DMS53 treated with DMSO at 0.1 percent for 48 hours (cell line): ENCODE measurements at regions not wholly inside any gene's neighbourhood (a gene's known extent, or its start where the extent isn't known, plus 50 kb on each side); places are given as distances from the start of the nearest gene placed in this dataset.

ENCODE experiments used
- DNase-seq: peaks from one replicate; lab custom pipeline; 2025; ENCODE audit not compliant: unreplicated experiment; lab: John Stamatoyannopoulos, UW

DNA sequence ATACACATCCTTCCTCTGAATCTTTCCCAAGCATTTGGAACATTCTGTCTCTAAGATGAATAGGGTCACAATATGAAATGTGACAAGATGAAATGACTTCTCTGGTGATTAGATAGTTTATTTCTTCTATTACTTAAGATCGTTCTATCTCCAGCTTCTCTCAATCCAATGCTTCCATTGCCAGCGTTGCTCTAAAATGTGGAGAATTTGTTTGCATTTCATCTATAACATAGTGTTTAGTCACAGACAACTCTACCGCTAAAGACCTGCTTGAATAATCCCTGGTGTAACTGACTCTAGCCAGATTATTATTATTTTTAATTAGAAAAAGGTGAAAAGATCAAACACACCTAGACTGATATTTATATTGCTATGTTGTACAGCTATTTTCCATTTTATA, 184.7 kb upstream of the PRICKLE1 start:
- no peak for DNase-seq

DNA sequence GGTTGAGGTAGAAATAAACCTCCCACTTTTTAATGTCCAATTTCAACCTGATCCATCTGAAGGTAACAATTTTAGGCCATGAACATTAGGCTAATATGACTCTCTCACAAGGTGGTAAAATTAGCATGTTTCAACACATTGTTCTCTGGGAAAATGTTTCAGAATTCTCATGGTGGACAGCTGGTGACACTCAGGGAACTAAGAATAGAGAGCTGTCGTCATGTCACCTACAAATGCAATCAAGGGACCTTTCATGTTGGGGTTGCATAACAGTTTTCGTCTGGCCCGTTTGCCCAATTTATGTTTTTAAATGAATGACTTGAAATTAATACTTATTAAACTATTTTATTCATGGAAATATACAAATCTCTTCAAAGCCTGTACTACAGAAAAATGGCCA, 180.7 kb upstream of the PRICKLE1 start:
- no peak for DNase-seq

- no peak for DNase-seq
These were observed 179.9 kb upstream of the PRICKLE1 start for GRCh38 chr12:42769455-42769854.

- no peak for DNase-seq
These were observed 178.5 kb upstream of the PRICKLE1 start for GRCh38 chr12:42767998-42768397.

GRCh38 chr12:42767326-42767954, 177.9 kb upstream of the PRICKLE1 start:
- DNase-seq, result no peak

- no peak for DNase-seq
These were observed 177.2 kb upstream of the PRICKLE1 start for GRCh38 chr12:42766754-42767153.

- DNase-seq, result no peak
These were observed 176.5 kb upstream of the PRICKLE1 start for GRCh38 chr12:42766026-42766425.

DNA sequence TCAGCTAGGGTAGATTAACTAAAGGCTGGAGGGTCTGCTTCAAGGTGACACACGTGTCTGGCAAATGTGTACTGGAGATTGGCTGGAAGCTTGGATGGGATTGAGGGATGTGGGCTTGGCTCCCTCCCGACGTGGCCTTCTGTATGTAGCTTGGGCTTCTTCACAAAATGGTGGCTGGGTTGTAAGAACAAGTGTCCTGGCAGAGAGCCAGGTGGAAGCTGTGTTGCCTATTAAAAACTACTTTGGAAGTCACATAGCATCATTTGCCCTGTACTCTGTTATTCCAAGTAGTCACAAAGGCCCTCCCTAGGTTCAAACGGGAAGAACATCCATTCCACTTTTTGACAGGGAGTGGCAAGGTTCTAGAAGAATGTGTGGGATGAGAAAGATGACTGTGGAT, 174.1 kb upstream of the PRICKLE1 start:
- DNase-seq, result no peak

DNA sequence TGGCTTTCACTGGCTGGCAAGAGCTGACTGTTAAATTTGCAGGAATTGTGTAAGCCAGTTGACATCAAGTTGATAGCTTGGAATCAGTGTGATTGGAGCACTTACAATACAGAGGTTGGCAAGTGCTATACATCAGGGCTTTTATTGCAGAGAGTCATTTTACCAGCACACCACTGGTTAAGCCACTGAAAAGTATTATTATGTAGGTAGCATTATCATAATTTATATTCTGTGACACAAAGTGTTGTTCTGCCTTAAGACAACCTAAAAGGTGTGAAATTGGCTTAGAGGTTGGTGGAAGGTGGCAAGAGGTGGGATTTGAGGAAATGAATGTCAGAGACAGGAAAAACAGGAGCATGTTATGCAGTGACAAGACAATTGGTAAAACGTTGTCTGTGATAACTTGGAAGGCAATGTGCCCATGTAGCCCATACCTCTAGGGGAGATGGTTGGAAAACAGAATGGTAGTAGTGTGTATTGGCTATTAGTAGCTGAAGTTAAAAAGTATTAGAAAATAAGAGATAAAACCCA, 172.9 kb upstream of the PRICKLE1 start:
- DNase-seq, result no peak

GRCh38 chr12:42761601-42762350, 172.2 kb upstream of the PRICKLE1 start:
- DNase-seq, result no peak

- no peak for DNase-seq
These were observed 171.5 kb upstream of the PRICKLE1 start for GRCh38 chr12:42761086-42761485.

DNA sequence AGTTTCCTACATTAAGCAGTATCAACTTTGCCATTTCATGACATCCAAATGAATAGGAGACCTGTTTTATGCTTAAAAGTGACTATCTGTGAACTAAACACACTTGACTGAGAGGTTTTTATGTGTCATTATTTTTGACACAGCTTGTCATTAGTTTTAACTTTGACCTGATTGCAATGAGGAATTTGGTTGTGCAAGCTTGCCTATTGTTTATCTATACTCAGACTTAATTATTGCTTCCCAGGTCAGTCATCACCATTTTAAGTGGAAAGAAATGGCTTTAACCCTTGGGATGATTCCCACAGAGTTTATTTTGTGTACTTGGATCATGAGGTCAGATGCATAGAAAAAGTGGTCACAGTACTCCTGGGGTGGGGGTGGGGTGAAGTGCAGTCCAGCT, 171.0 kb upstream of the PRICKLE1 start:
- no peak for DNase-seq

- DNase-seq, result no peak
These were observed 170.2 kb upstream of the PRICKLE1 start for GRCh38 chr12:42759622-42760273.

GRCh38 chr12:42758806-42759205, 169.3 kb upstream of the PRICKLE1 start:
- no peak for DNase-seq

GRCh38 chr12:42757624-42758119, 168.1 kb upstream of the PRICKLE1 start:
- DNase-seq, result no peak

DNA sequence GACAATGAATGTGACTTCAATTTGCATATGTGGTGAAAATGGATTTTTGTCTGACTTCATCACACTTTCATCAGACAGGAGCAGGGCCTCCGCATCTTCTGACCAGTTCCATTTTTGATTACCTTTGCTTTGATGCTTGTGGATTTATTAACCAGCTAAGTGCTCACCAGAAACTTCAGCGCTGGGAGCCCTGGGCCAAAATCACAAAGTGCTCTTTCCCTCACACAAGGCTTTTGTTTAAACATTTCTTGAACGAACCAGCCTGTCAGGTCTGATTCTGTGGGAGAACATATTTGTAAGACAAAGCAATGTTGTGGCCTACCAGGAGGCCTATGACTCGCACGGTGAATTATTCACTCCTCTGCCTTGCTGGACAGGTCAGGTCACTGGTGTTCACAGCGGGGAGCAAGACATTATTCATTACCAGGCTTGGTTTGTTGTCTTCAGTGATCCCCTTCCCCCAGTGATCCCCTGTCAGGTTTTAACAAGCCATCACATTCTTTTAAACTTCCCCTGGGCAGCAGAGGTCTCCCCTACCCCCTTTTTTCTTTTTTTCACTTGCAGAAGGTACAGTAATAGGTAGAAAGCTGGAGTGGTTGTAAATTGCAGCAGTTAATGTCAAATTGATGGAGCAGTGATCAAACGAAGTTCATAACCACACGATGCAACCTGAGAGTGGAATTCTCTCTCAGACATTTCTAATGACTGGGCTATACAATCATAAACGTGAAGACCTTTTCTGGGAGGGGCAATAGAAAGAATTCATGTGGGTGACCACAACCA, 167.5 kb upstream of the PRICKLE1 start:
- DNase-seq, result no peak

DNA sequence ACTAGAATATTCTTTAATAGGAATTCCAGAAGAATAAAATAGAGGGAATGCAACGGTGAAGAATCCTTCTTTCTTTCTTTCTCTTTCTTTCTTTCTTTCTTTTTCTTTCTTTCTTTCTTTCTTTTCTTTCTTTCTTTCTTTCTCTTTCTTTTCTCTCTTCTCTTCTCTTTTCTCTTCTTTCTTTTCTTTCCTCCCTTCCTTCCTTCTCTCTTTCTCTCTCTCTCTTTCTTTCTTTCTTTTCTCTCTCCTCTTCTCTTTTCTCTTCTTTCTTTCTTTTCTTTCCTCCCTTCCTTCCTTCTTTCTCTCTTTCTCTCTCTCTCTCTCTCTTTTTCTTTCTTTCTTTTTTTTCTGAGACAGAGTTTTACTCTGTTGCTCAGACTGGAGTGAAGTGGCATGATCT, 160.8 kb upstream of the PRICKLE1 start:
- no peak for DNase-seq

GRCh38 chr12:42749239-42749638, 159.7 kb upstream of the PRICKLE1 start:
- DNase-seq, result no peak

GRCh38 chr12:42744539-42745182, 155.1 kb upstream of the PRICKLE1 start:
- no peak for DNase-seq

- DNase-seq, result no peak
These were observed 153.2 kb upstream of the PRICKLE1 start for GRCh38 chr12:42742716-42743115.
